ENCODE measurements at regions not wholly inside any gene's neighbourhood (a gene's known extent, or its start where the extent isn't known, plus 50 kb on each side); places are given as distances from the start of the nearest gene placed in this dataset.

DNA sequence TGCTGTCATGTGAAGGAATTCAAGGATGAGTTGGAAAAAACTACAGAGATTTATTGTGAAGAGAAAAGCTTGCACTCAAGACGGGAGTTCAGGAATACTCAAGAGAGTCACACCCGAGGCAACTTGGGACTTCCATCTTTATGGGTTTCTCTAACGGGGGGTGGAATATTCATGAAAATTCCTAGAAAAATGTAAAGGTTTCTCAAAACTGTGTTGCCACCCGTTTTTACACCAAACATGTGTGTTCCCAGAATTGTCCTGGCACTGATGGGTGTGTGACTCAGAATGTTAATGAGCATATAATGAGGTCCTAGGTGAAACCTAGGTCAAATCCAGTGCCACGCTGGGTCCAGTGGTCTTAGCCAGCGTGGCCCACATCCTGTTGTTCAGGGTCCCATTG is 381.5 kb downstream of the CDH26 start:
- CTCF ChIA-PET, result no interaction called here
- TF ChIP-seq CTCF (IDR thresholded peaks at IDR 0.05; ENCODE audit: low read depth, low read length), result no peak

DNA sequence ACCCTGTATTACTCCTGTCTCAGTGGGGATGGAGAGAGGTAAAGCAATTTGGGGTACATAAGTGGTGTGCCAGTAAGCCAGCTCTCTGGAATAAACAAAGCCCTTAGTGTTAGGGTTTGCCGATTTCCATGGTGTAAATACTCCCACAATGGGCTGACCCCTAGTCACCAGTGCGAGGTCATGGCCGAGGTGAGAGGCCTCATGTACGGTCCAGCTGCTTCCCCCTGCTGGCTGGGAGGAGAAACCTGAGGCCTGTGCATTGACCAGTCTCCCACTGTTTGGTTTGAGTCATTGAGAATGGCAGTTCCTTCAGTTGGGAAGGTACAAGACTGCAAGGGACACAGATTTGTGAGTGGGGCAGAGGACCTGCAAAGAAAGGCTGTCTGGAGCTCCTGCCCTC is 382.0 kb downstream of the CDH26 start:
- no peak for DNase-seq (ENCODE audit: low read depth, low spot score)
- ChIA-PET POLR2A (no interaction called here), CTCF (no interaction called here)
- no peak overlapping the region for H3K4me3 ChIP-seq (ENCODE audit: low read depth, low read length)
- H3K27me3 ChIP-seq (ENCODE audit: control insufficient read depth, insufficient read depth, low read length), result no peaks in the 10 kb centered on the region
- no peak for TF ChIP-seq CTCF (IDR thresholded peaks at IDR 0.05; ENCODE audit: low read depth, low read length)
- H3K9me3 ChIP-seq (ENCODE audit: control insufficient read depth, insufficient read depth, low read length), result no peaks in the 10 kb centered on the region; the same call in 1 of the 2 replicates
- no peak overlapping the region for H3K27ac ChIP-seq (ENCODE audit: low read depth, low read length)

More for the DNA sequence above, 381.5 kb downstream of the CDH26 start:
- Histone ChIP-seq H3K4me3 (ENCODE audit: low read depth, low read length) (no peak overlapping the region), H3K27ac (ENCODE audit: low read depth, low read length) (no peak overlapping the region), H3K9me3 (ENCODE audit: control insufficient read depth, insufficient read depth, low read length) (no peaks in the 10 kb centered on the region; the same call in 1 of the 2 replicates), H3K27me3 (ENCODE audit: control insufficient read depth, insufficient read depth, low read length) (no peaks in the 10 kb centered on the region)
- POLR2A ChIA-PET, result no interaction called here
- no peak for DNase-seq (ENCODE audit: low read depth, low spot score)

GRCh38 chr20:60341062-60341461 is 382.8 kb downstream of the CDH26 start:
- POLR2A ChIA-PET, result no interaction called here
- no peak overlapping the region for H3K27ac ChIP-seq (ENCODE audit: low read depth, low read length)
- no peaks in the 10 kb centered on the region; the same call in 1 of the 2 replicates for H3K9me3 ChIP-seq (ENCODE audit: control insufficient read depth, insufficient read depth, low read length)
- H3K4me3 ChIP-seq (ENCODE audit: low read depth, low read length), result no peak overlapping the region
- CTCF ChIA-PET, result no interaction called here
- TF ChIP-seq CTCF (IDR thresholded peaks at IDR 0.05; ENCODE audit: low read depth, low read length), result no peak
- no peaks in the 10 kb centered on the region for H3K27me3 ChIP-seq (ENCODE audit: control insufficient read depth, insufficient read depth, low read length)
- no peak for DNase-seq (ENCODE audit: low read depth, low spot score)

GRCh38 chr20:60345106-60345505 is 386.9 kb downstream of the CDH26 start:
- Histone ChIP-seq H3K27ac (ENCODE audit: low read depth, low read length) (no peak overlapping the region), H3K4me3 (ENCODE audit: low read depth, low read length) (no peak overlapping the region), H3K9me3 (ENCODE audit: control insufficient read depth, insufficient read depth, low read length) (peaks cover 7% of the 10 kb centered on the region), H3K27me3 (ENCODE audit: control insufficient read depth, insufficient read depth, low read length) (no peaks in the 10 kb centered on the region)
- DNase-seq (ENCODE audit: low read depth, low spot score), result no peak
- ChIA-PET POLR2A (no interaction called here), CTCF (no interaction called here)
- TF ChIP-seq CTCF (IDR thresholded peaks at IDR 0.05; ENCODE audit: low read depth, low read length), result no peak

- no peak overlapping the region for H3K4me3 ChIP-seq (ENCODE audit: low read depth, low read length)
- ChIA-PET CTCF (no interaction called here), POLR2A (no interaction called here)
- no peaks in the 10 kb centered on the region for H3K27me3 ChIP-seq (ENCODE audit: control insufficient read depth, insufficient read depth, low read length)
- H3K27ac ChIP-seq (ENCODE audit: low read depth, low read length), result no peak overlapping the region
- DNase-seq (ENCODE audit: low read depth, low spot score), result no peak
- no peak for TF ChIP-seq CTCF (IDR thresholded peaks at IDR 0.05; ENCODE audit: low read depth, low read length)
- peaks cover 7% of the 10 kb centered on the region for H3K9me3 ChIP-seq (ENCODE audit: control insufficient read depth, insufficient read depth, low read length)
Observed at GRCh38 chr20:60349418-60349817, 391.2 kb downstream of the CDH26 start.

Measured in AG04450 (cell line).